ENCODE measurements at regions not wholly inside any gene's neighbourhood (a gene's known extent, or its start where the extent isn't known, plus 50 kb on each side); places are given as distances from the start of the nearest gene placed in this dataset.
"Not testable (repeated sequence)": the region's sequence is repeated elsewhere in the genome, so short reads cannot be mapped to it uniquely, and the experiment has no call there.

DNA sequence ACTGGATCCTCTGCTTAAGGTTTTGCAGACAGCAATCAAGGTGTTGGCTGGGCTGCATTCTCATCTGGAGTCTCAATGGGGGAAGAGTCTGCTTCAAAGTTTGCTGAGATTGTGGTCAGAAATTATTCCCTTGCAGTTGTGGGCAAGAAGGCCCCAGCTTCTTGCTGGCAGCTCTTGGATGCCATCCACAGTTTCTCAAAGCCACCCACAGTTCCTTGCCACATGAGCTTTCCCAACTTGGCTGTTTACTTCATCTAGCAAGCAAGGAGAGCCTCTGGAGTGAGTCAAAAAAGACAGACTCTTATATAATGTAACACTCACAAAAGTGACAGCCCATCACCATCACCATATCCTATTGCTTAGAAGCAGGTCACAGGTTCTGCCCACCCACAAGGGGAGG is 62.1 kb upstream of the ABHD2 start:
- no peak for ATAC-seq (ENCODE audit: low FRiP score)
- no peak for TF ChIP-seq CTCF (IDR thresholded peaks at IDR 0.05)

DNA sequence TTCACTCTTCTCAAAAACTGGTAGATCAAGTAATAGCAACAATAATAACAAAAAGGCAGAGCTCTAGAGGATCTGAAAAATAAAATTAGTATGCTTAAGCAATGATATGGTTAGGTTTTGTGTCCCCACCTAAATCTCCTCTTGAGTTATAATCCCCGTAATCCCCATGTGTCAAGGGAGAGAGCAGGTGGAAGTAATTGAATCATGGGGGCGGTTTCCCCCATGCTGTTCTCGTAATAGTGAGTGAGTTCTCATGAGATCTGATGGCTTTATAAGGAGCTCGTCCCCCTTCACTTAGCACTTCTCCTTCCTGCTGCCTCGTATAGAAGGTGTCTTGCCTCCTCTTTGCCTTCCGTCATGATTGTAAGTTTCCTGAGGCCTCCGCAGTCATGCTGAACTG is 60.2 kb upstream of the ABHD2 start:
- ATAC-seq (ENCODE audit: low FRiP score) (no peak), DNase-seq (ENCODE audit: low spot score) (no peak)
- no peak for TF ChIP-seq CTCF (IDR thresholded peaks at IDR 0.05)

More for the DNA sequence above, 62.1 kb upstream of the ABHD2 start:
- DNase-seq (ENCODE audit: low spot score): no peak

GRCh38 chr15:89030311-89030710 is 57.9 kb upstream of the ABHD2 start:
- no peak for DNase-seq (ENCODE audit: low spot score)
- TF ChIP-seq CTCF (IDR thresholded peaks at IDR 0.05): no peak

DNA sequence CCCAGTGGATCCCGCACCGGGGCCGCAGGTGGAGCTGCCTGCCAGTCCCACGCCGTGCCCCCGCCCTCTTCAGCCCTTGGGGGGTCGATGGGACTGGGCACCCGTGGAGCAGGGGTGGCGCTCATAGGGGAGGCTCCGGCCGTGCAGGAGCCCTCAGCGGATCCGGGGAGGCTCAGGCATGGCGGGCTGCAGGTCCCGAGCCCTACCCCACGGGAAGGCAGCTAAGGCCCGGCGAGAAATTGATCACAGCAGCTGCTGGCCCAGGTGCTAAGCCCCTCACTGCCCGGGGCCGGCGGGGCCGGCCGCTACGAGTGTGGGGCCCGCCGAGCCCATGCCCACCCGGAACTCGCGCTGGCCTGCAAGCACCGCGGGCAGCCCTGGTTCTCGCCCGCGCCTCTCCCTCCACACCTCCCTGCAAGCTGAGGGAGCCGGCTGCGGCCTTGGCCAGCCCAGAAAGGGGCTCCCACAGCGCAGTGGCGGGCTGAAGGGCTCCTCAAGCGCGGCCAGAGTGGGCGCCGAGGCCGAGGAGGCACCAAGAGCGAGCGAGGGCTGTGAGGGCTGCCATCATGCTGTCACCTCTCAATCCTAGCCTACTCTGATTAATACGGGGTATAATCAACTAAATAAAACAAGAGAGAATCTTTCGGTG is 56.5 kb upstream of the ABHD2 start:
- ATAC-seq (ENCODE audit: low FRiP score); DNase-seq (ENCODE audit: low spot score): not testable (repeated sequence)

More at GRCh38 chr15:89030311-89030710, 57.9 kb upstream of the ABHD2 start:
- ATAC-seq (ENCODE audit: low FRiP score): no peak

DNA sequence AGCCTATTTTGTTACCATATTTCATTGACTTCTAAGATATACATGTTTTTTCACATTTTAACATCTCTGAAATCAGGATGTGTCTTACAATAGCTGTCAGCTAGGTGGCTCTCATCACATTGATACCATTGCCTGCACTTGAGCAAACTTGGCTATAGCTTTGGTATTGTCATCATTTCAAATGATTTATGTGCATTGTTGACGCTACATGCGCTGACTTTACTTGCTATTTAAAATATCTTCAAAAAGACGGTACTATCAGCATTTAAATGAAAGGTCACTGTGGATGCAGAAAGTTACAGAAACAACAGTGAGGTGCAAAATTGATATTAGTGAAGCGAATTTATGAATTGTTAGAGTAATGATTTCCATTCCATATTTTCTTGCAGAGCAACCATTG is 54.0 kb upstream of the ABHD2 start:
- DNase-seq (ENCODE audit: low spot score): no peak
- ATAC-seq (ENCODE audit: low FRiP score): no peak
- TF ChIP-seq CTCF (IDR thresholded peaks at IDR 0.05): no peak

GRCh38 chr15:89035150-89035549 is 53.1 kb upstream of the ABHD2 start:
- TF ChIP-seq CTCF (IDR thresholded peaks at IDR 0.05): no peak
- DNase-seq (ENCODE audit: low spot score) (no peak), ATAC-seq (ENCODE audit: low FRiP score) (no peak)

DNA sequence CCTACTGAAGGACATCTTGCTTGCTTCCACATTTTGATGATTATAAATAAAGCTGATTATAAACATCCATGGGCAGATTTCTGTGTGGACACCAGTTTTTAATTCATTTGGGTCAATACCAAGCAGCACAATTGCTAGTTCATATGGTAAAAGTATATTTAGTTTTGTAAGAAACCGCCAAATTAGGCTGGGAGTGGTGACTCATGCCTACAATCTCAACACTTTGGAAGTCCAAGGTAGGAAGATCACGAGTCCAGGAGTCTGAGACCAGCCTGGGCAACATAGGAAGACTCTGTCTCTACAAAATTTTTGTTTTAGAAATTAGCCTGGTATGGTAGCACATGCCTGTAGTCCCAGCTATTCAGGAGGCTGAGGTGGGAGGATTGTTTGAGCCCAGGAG is 52.6 kb upstream of the ABHD2 start:
- ATAC-seq (ENCODE audit: low FRiP score) (no peak), DNase-seq (ENCODE audit: low spot score) (no peak)
- no peak for TF ChIP-seq CTCF (IDR thresholded peaks at IDR 0.05)
